HuH-7.5 (cell line): ENCODE measurements at regions not wholly inside any gene's neighbourhood (a gene's known extent, or its start where the extent isn't known, plus 50 kb on each side); places are given as distances from the start of the nearest gene placed in this dataset.
"Not testable (repeated sequence)": the region's sequence is repeated elsewhere in the genome, so short reads cannot be mapped to it uniquely, and the experiment has no call there.

Experiments
- DNase-seq: peaks from one replicate; pipeline ENCODE4 v3.0.0; 2011; ENCODE audit warnings: low spot score

DNA sequence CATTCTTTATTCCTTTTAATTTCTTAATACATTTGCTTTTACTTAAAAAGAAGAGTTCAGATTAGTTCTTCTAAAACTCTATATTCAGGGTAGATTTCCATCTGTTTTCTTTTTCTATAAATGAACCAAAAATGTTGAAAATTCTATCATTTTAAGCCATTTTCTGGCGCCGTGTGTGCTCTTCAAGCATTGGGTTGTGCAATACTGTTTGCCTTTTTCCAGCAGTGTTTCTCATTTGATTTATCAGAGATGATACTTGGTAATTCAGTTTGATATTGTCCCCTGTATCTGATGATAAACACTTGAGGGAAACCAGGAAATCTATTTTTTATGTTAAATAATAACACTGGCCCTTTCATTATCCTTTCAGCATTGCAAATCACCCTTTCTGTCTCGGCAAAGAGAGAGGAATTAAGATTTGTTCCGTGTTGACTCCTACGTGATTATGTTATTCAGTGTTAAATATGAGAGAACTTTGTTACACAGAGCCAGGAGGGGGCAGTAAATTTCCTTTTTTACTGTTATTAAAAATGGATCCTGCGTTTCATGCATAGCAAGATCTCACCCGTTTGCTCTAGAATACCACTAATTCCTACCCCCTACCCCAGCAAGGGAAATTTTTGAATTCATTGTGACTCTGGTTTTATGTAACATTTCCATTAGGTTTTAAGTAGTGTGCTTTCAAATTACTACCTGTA, 606.9 kb upstream of the RBFOX1 start:
- DNase-seq, result no peak

DNA sequence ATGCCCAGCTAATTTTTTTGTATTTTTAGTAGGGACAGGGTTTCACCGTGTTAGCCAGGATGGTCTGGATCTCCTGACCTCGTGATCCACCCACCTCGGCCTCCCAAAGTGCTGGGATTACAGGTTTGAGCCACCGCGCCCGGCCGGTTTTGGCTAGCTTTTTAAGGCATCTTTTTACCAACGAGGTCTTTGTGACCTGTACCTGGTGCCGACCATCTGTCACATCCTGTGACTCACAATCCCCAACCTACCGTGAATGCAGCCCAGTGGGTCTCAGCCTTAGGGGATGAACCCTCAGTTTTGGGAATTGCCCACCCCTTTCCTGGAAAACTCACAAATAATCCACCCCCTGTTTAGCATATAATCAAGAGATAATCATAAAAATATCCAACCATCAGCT, 607.4 kb upstream of the RBFOX1 start:
- not testable (repeated sequence) for DNase-seq

DNA sequence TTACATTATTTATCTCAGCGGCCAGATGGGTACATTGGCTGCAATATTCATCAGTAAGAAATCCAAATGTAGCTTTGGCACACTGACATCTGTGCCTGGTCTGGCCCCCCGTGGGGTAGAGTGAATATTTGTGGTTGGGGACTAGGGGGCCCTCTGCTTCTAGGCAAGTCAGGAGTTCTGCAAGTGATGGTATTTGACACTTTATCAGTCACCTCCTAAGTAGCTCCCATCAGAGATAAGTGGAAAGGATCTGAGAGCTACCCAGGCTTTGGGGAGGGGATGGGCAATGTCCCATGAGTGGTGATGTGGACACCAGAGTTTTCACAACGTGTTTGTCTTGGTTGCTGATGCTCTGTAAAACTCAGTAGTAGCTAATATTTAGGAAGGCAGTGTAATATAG, 609.9 kb upstream of the RBFOX1 start:
- DNase-seq, result no peak

DNA sequence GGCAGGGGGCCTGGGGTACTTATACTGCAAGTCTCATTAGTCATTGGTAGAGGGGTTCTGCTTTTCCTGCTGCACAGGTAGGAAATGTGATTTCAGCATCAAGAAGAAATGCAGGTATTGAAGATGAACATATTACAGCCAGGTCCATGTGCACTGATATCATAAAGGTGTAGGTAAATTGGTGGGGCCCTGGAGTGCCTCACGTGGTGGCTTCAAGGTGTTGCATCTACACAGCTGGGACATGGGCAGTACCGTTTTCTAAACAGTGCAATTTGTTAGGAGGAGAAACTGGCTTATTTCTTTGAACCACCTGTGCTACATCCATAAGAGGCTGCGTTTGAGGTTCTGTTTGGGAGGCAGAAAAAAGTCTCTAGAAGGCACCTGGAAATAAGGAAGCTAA, 618.1 kb upstream of the RBFOX1 start:
- DNase-seq, result no peak

DNA sequence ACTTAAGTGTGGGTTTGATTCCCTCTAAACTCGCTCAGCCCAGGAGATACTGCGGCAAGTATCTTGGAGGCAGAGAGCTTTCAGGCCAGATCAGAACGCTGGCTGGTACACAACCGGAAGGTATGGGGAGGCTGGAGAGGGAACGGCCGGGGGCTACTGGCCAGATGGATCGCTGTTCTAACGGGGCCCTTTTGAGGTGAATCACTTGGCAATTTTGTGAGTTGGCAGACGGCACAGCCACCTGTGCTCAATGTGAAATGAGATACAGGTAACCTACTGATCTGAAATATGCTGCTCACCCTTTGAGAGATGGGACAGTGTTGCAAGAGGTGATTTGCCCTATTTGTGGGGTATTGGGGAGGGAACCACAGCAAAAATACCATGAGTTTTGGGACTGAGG, 622.9 kb upstream of the RBFOX1 start:
- DNase-seq, result no peak

DNA sequence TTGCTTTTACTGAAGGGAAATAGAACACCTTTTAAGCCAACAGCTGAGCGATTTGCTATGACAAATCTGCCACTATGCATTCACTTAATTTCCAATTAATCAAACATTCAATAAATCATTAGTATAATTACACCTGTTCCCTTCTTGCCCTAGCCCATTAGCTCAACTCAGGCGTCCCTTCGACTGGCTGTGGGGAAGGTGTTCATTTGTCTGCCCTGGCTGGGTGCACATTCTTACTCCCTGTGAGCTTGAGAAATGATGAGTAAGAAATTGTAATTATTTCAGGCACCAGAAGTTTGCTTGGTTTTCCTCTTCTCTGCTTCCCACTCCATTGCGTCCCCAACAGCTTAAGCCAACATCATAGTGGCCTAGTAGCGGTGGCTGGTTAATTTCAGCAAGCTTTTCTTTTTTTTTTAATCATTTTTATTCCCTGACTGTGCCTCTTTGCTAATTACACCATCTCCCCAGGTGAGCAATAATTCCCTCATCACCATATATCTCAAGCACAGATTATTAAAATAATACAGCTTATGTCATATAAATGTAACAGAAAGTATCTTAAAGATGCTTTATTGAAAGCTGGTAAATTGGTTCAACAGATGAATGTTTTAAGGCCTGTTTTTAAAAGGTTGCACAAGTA, 623.9 kb upstream of the RBFOX1 start:
- no peak for DNase-seq

DNA sequence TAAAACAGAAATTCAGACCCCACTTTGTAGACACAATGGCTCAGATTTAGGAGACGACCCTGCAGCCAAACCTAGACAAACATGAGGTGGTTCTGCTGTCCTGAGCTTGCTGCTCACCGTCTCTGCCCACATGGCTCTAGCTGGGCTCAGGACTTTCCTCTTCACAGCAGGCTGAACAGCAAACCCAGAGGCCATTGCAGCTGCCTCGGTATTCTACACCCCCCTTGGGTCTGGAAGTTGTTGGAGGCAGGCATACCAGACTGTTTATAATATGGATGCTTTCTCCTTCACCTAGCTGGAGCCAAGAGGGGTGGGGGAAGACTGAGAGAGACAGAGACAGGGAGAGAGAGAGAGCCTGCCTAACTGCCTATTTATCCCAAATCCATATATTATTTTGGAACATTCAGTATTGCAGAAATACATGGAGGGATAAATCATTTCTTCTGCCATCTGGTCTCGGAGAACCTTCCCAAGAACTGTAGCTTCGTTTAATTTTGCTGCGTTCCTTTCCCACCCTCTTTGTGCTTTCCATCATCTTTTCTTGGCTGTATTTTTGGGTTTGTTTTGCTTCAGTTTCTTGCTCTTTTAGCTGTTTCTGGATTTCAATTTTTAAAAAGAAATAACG, 628.2 kb upstream of the RBFOX1 start:
- no peak for DNase-seq

DNA sequence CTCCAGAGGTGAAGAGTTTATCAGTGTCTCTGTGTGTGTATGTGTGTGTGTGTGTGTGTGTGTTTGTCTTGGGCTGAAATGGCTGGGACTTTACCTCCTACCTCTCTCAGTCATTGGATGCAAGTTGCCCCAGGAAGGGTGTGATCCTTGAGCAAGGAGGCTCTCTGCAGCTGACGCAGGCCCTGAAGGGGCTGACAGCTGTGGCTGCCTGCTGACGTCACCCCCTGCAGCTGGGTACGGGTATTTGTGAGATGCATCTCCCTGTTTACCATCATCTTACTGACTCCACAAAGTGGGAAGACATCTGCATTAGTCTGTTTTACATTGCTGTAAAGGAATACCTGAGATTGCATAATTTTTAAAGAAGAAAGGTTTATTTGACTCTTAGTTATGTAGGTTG, 631.5 kb upstream of the RBFOX1 start:
- no peak for DNase-seq

DNA sequence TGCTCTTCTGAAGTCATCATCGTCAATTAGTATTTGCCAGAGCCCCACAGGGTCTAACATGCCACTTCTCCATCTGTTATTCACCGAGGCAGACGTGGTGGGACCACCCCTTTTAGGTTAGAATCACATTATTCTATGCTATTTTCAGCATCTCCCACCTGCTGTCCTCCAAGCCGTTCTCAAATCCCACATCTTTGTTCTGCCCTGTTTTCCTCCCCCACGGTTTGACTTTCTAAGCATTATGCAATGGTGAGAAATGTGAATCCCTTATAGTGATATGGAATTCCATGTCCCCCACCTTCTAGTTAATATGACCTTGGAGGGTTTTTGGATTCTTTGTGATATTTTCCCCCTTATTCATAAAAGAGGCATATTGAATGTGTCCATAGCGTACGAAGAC, 634.1 kb upstream of the RBFOX1 start:
- DNase-seq, result no peak

DNA sequence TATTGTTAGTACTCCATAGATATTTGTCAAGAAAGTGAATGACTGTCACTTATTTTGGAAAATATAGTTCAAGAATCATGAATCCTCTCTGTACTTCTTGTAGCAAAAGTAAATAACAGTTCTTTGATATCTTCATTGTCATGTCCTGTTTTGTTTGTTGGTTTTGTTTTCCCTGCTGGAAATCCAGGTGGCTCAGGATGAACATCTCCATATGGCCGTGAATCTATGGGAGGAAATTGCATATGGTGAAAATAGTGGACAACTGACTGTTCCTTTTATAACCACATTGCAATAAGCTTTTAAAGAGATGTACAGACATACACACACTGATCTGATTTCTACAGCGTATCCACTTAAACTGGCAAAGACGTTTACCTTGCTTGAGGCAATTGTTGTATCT, 637.0 kb upstream of the RBFOX1 start:
- DNase-seq, result no peak

DNA sequence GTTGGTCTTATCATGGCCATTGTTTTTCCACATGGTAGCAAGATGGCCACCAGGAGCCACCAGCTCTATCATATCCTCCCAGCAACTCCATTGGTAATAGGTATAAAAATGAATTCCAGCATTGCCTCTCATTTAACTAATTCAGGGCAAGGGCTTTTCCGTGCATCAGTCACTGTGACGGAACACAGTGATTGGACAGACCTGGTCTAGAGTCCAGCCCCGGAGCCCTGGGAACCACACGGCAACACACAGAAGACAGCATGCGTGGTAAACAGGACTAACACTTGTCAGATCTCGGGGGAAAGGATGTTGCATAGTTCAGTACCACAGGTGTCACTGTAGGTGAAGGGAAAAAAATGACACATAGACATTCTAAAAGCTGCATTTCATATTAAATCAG, 638.0 kb upstream of the RBFOX1 start:
- DNase-seq, result no peak

DNA sequence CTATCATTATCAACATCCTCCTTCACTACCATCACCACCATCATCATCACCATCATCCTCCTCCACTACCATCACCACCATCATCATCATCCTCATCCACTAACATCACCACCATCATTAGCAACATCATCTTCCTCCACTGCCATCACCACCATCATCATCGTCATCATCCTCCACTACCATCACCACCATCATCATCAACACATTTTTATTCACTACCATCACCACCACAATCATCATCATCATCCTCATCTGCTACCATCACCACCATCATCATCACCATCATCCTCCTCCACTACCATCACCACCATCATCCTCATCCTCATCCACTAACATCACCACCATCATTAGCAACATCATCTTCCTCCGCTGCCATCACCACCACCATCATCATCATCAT, 639.2 kb upstream of the RBFOX1 start:
- not testable (repeated sequence) for DNase-seq

DNA sequence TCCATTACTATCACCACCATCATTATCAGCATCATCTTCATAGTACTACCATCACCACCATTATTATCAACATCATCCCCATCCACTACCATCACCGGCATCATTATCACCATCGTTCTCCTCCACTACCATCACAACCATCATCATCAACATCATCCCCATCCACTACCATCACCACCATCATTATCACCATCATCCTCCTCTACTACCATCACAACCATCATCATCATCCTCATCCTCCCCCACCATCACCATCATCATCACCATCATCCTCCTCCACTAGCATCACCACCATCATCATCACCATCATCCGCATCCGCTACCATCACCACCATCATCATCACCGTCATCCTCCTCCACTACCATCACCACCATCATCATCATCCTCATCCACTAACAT, 639.8 kb upstream of the RBFOX1 start:
- no peak for DNase-seq

DNA sequence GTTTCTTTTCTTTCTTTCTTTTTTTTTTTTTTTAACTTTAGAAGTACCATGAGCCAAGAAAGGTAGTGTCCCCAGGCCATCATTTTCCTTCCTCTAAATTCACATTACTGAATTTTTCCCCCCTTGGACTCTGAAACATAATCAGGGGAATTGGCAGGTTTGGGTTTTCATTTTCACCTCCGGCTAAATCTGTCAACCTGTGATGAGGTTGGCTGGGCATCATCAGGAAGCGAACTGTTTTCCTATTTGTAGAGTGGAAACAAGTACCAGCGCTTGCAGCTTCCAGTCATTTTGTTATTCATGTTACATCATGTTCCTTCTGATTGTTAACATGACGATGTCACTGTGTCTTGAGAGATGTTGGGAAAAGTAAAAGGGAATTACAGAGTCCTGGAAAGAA, 641.9 kb upstream of the RBFOX1 start:
- DNase-seq, result no peak

DNA sequence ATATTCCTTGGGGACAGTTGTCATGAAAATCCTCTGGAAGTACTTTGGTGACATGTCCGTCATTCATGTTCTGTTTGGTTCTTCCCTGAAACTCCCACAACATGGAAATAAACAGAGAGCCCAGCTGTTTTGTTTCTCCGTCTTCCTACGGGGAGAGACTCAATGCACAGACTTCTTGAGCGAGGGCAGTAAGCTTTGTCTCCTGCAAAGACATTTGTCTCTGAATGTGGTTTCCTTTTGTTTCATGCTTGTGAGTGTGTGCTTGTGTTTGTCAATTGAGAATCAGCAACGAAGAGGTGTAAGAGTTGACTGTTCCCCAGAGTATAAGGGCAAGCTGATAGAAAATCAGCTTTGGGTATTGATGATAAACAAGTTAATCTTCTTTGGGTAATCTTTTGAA, 643.0 kb upstream of the RBFOX1 start:
- DNase-seq, result no peak

DNA sequence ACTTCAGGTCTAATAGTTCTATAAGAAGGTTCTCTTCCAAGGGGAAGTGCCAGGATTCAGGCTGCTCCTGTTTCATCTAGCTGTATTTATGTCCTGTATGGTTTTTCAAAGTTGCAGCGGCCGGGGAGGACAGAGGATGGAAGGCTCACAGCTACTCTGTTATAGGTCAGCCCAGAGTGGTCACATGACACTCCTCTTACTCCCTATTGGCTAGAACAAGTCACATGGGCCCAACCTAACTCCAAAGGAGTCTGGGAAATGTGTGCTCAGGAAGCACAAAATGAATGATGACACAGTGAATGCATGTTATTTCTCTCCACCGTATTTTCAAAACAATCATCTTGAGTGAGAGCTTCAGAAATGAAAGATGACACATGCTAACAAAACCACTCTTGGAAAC, 645.1 kb upstream of the RBFOX1 start:
- DNase-seq, result no peak

DNA sequence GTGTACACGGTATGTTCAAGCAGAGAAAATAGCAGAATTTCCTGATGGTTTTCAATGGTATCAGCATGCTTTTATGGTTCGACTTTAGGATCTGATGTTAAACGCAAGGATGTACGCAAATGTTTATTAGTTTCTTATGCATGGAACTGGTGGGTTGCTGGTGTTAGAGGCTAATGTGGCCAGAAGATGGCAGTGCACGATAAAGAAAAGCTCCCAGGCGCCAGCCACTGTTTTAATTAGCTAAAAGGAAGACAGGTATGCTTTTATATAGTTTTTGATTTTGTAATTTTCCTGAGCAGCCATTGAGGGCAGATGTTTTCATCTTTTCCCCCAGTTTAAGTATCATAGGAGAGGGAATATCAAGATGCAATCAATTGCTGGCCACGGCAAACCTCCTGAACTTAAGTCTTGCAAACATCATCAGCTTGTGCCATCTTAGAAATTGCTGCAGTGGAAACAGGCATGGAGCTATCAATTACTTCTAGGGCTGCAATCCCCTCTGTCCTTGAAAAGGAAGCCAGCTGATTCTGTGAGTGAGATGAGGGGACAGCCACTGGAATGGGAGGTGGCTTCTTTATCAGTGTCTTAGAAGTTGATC, 648.5 kb upstream of the RBFOX1 start:
- DNase-seq, result peak; percentile 7

DNA sequence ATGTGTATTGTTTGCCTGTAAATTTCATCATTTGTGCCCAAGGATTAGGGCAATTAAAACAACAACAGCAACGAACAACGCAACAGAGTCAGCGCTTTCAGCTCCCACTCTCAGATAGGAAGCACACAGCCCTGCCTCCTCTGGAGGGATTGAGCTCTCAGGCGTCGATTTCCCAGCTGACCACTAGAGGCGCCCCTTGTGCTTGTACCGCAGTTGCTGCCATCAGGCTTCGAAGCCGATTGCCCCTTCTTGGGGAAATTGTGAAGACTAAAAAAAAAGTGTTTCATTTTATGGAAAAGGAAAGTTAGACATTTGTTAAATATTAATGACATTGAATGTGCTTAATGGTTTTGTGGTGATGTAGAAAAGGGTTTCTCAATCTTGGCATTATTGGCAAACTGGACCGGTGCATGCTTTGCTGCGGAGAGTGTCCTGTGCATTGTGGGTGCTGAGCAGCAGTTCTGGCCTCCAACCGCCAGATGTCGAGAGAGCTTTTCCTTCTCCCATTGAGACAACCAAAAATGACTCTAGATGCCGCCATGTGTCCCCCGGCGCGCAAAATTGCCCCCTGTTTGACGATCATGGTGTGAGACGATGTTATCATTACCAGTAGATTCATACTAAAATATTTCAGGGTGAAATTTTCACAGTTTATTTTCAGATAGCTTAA, 650.4 kb upstream of the RBFOX1 start:
- no peak for DNase-seq

DNA sequence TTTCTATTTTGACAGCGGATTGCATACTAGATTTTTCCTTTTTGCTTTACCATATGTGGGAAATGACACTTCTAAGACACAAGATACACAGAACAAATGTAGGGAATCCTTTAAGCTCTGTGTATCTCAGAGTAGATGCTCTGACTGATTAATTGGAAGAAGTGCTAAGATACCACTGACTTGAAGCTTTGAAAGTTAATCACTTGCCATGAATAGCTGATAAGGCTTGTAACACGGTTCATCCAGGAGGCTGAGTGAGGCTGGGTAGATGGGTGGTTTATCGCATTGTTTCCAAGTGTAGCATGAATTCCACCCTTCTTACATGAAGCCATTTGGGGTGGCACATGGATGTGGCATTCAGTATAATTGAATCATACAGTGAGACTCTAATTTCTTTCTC, 654.1 kb upstream of the RBFOX1 start:
- no peak for DNase-seq

DNA sequence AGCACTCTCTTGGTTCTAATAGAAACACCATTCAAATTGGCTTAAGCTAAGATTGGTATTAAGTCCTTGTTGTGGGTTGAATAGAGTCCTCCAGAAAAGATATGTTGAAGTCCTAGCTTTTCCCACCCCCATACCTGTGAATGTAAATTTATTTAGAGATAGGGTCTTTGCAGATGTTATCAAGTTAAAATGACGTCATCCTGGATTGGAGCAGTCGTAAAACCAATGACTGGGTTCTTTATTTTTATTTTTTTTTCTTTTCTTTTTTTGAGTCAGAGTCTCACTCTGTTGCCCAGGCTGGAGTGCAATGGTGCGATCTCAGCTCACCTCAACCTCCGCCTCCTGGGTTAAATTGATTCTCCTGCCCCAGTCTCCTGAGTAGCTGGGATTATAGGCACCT, 658.6 kb upstream of the RBFOX1 start:
- no peak for DNase-seq

DNA sequence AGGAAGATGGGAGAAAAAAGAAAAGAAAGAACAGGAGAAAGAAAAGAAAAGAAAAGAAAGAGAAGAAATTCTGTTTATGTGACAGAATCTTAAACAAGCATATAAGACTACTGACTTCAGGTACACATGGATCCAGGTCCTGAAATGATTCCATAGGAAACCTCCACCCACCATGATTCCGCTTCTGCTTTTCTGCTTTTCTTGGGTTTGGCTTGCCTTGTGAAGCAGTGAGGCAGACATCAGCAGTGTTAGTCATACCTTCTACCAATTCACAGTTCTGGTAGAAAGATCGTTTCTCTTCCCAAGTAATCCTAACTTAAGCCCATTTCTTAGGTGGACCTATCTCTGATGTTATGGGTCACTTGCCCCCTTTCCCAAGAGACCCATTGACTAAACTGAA, 660.1 kb upstream of the RBFOX1 start:
- DNase-seq, result no peak

DNA sequence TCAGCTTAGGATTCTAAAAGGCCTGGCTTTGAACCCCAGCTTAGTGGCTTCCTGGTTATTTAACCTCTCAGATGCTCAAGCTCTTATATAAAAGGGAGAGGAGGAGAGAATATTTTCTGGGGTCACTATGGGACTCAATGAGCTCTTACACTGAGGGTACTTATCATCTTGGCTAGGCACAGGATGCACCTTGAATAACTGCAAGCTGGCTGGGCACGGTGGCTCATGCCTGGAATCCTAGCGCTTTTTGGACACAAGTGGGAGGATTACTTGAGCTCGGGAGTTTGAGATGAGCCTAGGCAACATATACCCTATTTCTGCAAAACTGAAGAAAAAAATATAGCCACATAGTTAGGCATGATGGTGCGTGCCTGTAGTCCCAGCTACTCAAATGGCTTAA, 665.3 kb upstream of the RBFOX1 start:
- no peak for DNase-seq

DNA sequence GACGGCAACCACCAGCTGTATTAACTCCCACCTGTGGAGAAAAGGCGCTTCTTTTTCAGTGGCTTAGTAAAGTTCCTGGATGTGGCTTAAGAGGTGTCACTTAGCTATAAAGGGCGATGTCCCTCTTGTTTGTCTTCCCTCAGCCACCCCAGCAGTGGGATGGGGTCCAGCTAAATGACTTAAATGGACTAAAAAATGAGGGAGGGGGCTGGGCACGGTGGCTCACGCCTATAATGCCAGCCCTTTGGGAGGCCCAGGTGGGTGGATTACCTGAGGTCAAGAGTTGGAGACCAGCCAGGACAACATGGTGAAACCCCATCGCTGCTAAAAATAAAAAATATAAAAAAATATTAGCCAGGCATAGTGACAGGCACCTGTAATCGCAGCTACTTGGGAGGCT, 667.5 kb upstream of the RBFOX1 start:
- no peak for DNase-seq
